HG03575 (cell line): ENCODE measurements at regions not wholly inside any gene's neighbourhood (a gene's known extent, or its start where the extent isn't known, plus 50 kb on each side); places are given as distances from the start of the nearest gene placed in this dataset.
"Not testable (repeated sequence)": the region's sequence is repeated elsewhere in the genome, so short reads cannot be mapped to it uniquely, and the experiment has no call there.

ENCODE experiments used
- ATAC-seq: cut with Tn5 transposase; IDR thresholded peaks from one replicate; pipeline ENCODE4 v1.9.1; 2021; ENCODE audit not compliant: unreplicated experiment, insufficient number of reproducible peaks, low FRiP score; ENCODE audit errors: extremely low read depth

GRCh38 chr20:11499101-11499634, 418.5 kb upstream of the BTBD3 start:
- no peak for ATAC-seq

DNA sequence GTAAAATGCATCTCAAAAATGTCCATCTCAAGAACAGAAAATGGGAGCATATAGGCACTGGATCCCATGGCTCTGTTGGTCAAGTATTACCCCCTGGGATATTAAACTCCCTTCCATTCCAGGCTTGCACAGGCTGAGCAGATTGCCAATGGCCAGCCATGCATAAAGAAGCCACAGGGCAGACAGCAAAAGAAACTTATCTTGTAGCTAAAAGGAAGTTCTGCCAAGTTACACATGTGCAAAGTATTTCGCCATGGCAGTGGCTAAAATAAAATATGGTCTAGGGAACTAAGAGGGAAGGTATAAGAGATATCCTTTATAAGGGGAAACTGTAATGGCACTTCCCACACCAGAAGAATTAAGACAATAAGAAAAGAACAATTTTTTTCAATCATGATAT, 415.6 kb upstream of the BTBD3 start:
- ATAC-seq: no peak

- ATAC-seq: no peak
Measured at GRCh38 chr20:11502671-11503070, 415.0 kb upstream of the BTBD3 start.

GRCh38 chr20:11509776-11510175, 407.9 kb upstream of the BTBD3 start:
- ATAC-seq: no peak

DNA sequence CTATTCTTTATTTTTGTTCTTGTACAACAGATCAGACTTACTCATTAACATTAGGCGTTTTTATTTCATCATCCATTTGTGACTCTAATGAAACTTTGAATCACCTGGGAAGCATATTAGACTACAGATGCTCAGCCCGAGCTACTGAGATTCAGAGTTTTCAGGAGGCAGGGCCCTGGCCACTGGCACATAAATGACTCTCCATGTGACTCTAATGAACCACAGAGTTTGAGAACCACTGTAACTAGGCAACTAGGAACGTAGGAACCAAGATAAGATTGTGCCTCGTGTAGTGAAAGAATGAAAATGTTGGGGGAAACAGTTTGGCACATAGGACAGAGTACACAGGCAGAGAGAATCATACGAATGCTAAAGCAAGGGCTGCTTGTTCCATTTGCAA, 405.9 kb upstream of the BTBD3 start:
- ATAC-seq: no peak

DNA sequence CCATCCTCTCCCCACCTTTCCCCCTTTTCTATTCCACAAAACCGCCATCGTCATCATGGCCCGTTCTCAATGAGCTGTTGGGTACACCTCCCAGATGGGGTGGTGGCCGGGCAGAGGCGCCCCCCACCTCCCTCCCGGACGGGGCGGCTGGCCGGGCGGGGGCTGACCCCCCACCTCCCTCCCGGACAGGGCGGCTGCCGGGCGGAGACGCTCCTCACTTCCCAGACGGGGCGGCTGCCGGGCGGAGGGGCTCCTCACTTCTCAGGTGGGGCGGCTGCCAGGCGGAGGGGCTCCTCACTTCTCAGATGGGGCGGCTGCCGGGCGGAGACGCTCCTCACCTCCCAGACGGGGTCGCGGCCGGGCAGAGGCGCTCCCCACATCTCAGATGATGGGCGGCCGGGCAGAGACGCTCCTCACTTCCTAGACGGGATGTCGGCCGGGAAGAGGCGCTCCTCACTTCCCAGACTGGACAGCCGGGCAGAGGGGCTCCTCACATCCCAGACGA, 404.4 kb upstream of the BTBD3 start:
- ATAC-seq: not testable (repeated sequence)

DNA sequence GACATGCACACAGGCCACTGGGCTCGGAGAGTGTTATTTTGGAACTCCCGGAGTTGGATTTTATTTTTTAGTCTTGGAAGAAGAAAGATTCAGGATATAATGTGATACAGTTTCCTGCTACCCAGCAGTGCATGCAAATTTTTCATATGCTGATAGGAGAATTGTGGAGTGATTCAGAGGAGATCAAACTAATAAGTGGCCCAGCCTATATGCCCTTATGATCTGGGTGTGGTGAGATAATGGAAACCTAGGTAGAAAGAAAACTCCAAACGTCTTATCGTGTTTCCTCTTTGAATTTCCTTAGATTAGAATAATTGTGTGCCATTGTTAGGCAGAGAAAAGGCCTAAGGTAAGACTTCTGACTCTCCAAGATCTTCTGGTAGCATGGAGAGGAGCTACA, 401.2 kb upstream of the BTBD3 start:
- no peak for ATAC-seq

DNA sequence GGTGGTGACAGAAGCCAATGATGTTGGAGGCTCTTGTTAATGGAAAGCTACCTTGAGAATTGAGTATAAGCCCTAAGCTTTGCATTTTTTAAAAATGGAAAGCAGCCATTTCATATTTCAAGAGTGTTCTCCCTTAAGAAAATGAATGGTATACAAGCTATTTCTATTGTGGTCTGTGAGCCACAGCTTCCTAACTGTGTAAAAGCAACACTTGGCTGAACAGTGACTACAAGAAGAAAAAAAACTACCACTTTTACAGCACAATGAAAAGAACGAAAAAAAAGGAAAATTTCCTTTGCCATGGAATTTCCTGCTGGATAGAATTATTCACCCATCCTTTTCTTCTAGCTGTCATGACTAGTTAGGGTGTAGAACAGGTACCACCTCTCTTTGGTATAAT, 397.1 kb upstream of the BTBD3 start:
- no peak for ATAC-seq

GRCh38 chr20:11521476-11522365, 396.0 kb upstream of the BTBD3 start:
- ATAC-seq: no peak

DNA sequence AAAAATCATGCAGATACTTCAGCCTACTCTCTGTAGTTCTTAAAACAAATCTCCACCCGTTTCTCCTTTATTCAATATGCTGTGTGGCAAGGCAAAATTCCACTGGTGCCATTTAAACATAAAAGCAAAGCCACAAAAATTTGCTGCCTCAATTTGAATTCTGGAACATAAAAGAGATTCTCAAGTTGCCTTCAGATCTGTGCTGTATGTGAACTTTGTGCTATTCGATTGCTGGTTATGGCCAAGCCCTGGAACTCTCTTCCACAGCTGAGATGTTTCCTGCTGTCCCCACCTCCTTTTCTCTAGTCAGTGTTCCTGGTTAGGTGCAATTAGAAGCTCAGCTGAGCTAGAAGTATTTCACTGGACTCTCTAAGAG, 395.3 kb upstream of the BTBD3 start:
- no peak for ATAC-seq

DNA sequence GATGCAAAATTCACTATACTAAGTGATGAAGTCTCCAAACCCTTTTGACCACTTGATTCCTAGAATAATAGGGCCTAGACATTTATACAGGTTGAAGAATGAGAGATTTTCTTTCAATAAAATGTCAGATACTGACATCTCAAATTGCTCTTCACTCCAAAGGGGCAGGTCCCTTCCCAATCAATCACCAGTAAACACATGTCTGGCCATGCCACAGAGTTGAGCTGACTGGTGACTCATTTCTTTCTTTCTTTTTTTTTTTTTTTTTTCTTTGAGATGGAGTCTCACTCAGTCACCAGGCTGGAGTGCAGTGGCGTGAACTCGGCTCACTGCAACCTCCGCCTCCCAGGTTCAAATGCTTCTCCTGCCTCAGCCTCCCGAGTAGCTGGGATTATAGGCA, 388.6 kb upstream of the BTBD3 start:
- ATAC-seq: no peak

- ATAC-seq: no peak
Measured at GRCh38 chr20:11537032-11537431, 380.7 kb upstream of the BTBD3 start.

DNA sequence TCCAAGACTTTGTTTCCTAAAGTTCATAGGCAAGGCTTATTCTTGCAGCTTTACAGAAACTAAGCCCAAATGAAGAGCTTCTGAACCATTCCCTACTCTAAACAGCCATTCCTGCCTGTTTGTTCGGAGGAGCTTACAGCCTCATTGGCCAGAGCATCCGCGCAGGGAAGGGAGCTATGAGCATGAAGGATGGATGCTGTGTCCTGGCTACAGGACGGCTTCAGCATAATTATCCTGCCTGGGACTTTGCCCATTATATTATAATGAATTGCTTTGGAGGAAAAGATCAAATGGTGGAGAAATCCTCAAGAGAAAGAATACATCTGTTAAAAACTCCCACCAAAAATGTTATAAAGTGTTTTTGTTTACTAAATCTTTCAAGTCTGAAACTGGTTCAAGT, 378.2 kb upstream of the BTBD3 start:
- ATAC-seq: no peak

DNA sequence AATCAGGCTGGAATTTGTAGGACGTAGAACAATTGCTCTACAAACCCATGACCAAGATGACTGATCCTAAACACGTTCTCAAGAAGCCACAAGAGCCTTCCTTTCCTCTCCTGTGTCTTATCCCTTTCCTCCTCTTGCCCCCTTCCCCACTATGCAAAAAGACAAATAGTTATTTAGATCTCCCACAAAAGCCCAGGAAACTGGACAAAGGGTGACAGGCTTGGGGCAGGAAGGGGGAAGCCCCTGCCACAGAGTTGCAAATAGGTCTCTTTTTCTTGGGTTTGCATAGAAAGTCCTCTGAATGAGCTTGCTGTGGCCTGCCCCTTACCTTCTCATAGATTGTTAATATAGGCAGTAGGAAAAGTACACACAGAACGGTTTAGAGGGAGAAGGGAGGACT, 377.1 kb upstream of the BTBD3 start:
- ATAC-seq: no peak

DNA sequence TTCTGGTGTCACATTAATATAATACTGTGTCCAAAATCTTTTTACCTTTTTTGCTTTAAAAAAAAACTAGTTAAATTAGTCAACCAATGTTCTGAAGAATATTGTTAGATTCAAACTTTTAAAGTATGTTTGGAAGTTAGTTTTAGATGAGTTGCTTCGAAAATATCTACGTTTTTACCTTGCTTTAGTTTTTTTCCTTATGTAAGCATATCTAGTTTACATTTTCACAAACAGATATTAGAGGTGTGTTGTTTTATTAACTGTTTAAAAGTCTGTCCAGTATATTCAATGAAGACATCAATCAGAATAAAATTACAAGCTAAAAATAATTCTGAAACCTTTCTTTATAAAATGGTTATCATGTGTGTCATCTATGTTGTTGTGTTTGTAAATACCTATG, 375.0 kb upstream of the BTBD3 start:
- no peak for ATAC-seq

DNA sequence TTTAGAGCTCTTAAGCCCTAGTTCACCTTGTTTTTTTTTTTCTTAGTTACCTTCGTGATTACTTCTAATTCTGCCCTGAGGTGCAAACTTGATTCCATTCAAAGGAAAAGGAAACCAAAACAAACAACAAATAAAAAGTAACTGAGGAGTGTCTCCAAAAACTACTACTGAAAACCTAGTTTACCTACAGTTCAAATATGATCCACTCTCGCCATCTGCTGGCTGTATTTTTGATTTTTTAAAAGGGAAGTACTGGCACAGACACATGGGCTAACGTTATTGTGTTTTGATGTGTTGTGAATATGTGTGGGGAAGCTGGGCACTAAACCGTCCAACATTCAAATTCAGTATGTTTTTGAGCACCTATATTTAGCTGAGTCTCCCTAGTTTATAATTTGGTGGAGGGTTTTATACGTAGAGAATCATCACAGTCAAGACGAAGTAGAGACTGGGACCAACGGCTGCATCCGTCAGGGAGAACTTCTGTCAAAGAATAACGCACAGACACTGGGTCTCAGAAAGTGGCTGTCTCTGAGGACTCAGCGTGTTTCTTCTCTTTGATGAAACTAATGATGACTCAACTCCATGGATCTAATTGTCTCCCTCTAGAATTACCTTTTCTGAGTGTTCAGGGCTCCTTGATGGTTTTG, 373.5 kb upstream of the BTBD3 start:
- ATAC-seq: no peak

DNA sequence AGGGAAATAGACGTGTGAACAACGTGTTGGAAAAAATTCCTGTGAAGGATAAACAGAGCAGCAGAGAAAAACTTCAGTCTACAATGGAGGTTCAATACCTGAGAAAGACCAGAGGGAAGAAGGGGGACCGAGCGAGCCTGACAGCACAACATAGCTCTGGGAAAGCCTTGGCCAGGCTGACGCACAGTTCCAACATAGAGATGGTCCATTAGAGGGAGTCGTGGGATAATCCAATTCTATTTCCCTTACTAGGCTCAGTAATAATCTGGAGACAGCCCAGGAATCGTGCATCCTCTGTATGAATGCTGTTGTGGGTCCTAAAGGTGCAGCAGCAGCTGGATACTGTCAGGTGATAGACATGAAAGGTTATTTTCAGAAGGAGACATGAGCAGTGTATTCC, 370.8 kb upstream of the BTBD3 start:
- ATAC-seq: no peak

DNA sequence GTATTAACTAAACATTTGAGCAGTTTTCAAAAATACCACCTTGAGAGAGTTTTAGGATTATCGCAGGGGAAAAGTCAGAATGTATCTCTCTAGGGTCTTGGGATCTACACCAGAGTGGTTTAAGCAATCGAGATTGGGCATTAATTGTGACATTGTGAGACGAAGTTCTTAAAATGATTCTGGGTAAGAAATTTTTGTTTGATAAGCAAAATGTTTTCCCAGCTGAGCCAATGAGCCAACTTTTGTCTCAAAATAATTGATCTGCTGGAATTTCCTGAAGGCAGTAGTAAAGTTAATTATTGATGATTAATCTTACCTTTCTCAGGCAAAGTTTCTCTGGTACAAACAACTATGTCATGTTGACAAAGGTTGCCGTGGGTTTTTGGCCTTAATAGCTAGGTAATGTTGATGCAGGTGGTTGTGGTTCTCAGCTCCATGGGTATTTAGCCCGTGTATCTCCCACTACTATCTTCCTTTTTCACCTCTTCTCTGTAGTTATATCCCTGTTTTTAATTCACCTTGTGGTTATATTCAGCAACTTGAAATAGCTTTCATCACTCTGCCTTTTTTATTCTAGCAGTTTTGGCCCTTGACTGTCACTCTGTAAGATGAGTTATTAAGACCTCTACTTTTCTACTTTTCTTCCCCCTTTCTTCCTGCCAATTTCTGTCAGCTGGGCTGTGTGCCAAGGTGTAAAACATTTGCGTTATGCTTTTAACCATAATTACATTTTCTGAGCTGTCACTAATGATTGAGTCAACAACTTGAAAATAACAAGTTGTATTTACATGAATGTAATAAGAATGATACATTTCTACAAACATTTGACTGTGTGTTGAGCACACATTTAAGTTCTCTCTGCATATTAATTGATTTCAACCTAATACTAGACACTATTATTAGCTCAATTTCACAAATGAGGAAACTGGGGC, 368.3 kb upstream of the BTBD3 start:
- no peak for ATAC-seq

GRCh38 chr20:11550657-11551338, 366.9 kb upstream of the BTBD3 start:
- no peak for ATAC-seq
